ENCODE measurements at regions not wholly inside any gene's neighbourhood (a gene's known extent, or its start where the extent isn't known, plus 50 kb on each side); places are given as distances from the start of the nearest gene placed in this dataset.
"Not testable (repeated sequence)": the region's sequence is repeated elsewhere in the genome, so short reads cannot be mapped to it uniquely, and the experiment has no call there.

GRCh38 chr12:9329019-9329418 lies 120.8 kb upstream of the PZP start:
- Histone ChIP-seq H2AK5ac (ENCODE audit: low read depth, low read length) (no peak overlapping the region), H4K91ac (ENCODE audit: low read depth, low read length, poor library complexity) (no peak overlapping the region), H3K4me1 (ENCODE audit: control insufficient read depth in 2 of 2, insufficient read depth in 1 of 2, low read depth in 1 of 2, low read length in 2 of 2) (peaks cover 0 to 1% of the 10 kb centered on the region in 2 donors), H2BK5ac (ENCODE audit: low read length) (no peak overlapping the region), H3K14ac (ENCODE audit: low read length) (no peak overlapping the region), H3K36me3 (replicated peaks in 1 of 2; ENCODE audit: control insufficient read depth in 2 of 2, insufficient read depth in 2 of 2, low read length in 2 of 2) (peaks cover 0 to 55% of the 10 kb centered on the region in 2 donors), H3K4me2 (ENCODE audit: insufficient read depth, low read length, poor library complexity, severe bottlenecking) (no peak overlapping the region), H2BK15ac (ENCODE audit: low read length) (no peak overlapping the region), H3K4ac (ENCODE audit: low read length) (no peak overlapping the region), H2AFZ (ENCODE audit: low read length) (no peak overlapping the region), H3K27ac (replicated peaks; ENCODE audit: low read length) (no peak overlapping the region), H3K27me3 (ENCODE audit: control insufficient read depth in 3 of 3, insufficient read depth in 3 of 3, low read depth in 1 of 3, low read length in 3 of 3) (no peaks in the 10 kb centered on the region), H3K18ac (ENCODE audit: low read length) (no peak overlapping the region), H2BK12ac (ENCODE audit: low read length) (no peak overlapping the region), H3K9me3 (replicated peaks in 1 of 2; ENCODE audit: control insufficient read depth in 2 of 2, insufficient read depth in 1 of 2, low read depth in 1 of 2, low read length in 2 of 2) (no peaks in the 10 kb centered on the region), H4K8ac (ENCODE audit: low read depth, low read length) (no peak overlapping the region), H3K23ac (ENCODE audit: low read depth, low read length, poor library complexity) (no peak overlapping the region), H2BK120ac (ENCODE audit: low read depth, low read length) (no peak overlapping the region), H3K79me1 (ENCODE audit: low read depth, low read length) (no peaks in the 10 kb centered on the region), H3K9ac (ENCODE audit: low read depth, low read length, poor library complexity) (no peak overlapping the region), H3K4me3 (ENCODE audit: low read length in 2 of 2) (no peak overlapping the region)
- DNase-seq (ENCODE audit: low spot score): no peak
- no CpG with 5 or more reads among the region's 5 CpGs for WGBS, 2 donors (ENCODE audit: extremely low coverage in 2 of 2, insufficient read length in 2 of 2, insufficient replicate concordance in 1 of 2)

GRCh38 chr12:9328065-9328464 lies 119.9 kb upstream of the PZP start:
- Histone ChIP-seq H3K4me2 (ENCODE audit: insufficient read depth, low read length, poor library complexity, severe bottlenecking) (no peak overlapping the region), H3K4ac (ENCODE audit: low read length) (no peak overlapping the region), H3K4me3 (ENCODE audit: low read length in 2 of 2) (no peak overlapping the region), H2BK15ac (ENCODE audit: low read length) (no peak overlapping the region), H3K9me3 (replicated peaks in 1 of 2; ENCODE audit: control insufficient read depth in 2 of 2, insufficient read depth in 1 of 2, low read depth in 1 of 2, low read length in 2 of 2) (no peaks in the 10 kb centered on the region), H4K8ac (ENCODE audit: low read depth, low read length) (no peak overlapping the region), H3K23ac (ENCODE audit: low read depth, low read length, poor library complexity) (no peak overlapping the region), H2AFZ (ENCODE audit: low read length) (no peak overlapping the region), H3K27ac (replicated peaks; ENCODE audit: low read length) (no peak overlapping the region), H2BK120ac (ENCODE audit: low read depth, low read length) (no peak overlapping the region), H3K36me3 (replicated peaks in 1 of 2; ENCODE audit: control insufficient read depth in 2 of 2, insufficient read depth in 2 of 2, low read length in 2 of 2) (peaks cover 0 to 51% of the 10 kb centered on the region in 2 donors), H3K9ac (ENCODE audit: low read depth, low read length, poor library complexity) (no peak overlapping the region), H4K91ac (ENCODE audit: low read depth, low read length, poor library complexity) (no peak overlapping the region), H3K27me3 (ENCODE audit: control insufficient read depth in 3 of 3, insufficient read depth in 3 of 3, low read depth in 1 of 3, low read length in 3 of 3) (no peaks in the 10 kb centered on the region), H3K14ac (ENCODE audit: low read length) (no peak overlapping the region), H3K18ac (ENCODE audit: low read length) (no peak overlapping the region), H3K4me1 (ENCODE audit: control insufficient read depth in 2 of 2, insufficient read depth in 1 of 2, low read depth in 1 of 2, low read length in 2 of 2) (peaks cover 0 to 1% of the 10 kb centered on the region in 2 donors), H2BK12ac (ENCODE audit: low read length) (no peak overlapping the region), H3K79me1 (ENCODE audit: low read depth, low read length) (no peaks in the 10 kb centered on the region), H2AK5ac (ENCODE audit: low read depth, low read length) (no peak overlapping the region), H2BK5ac (ENCODE audit: low read length) (no peak overlapping the region)
- no peak for DNase-seq (ENCODE audit: low spot score)
- no CpG with 5 or more reads among the region's 2 CpGs for WGBS, 2 donors (ENCODE audit: extremely low coverage in 2 of 2, insufficient read length in 2 of 2, insufficient replicate concordance in 1 of 2)

- Histone ChIP-seq H3K4ac (ENCODE audit: low read length) (no peak overlapping the region), H4K91ac (ENCODE audit: low read depth, low read length, poor library complexity) (no peak overlapping the region), H2BK5ac (ENCODE audit: low read length) (no peak overlapping the region), H3K4me1 (ENCODE audit: control insufficient read depth in 2 of 2, insufficient read depth in 1 of 2, low read depth in 1 of 2, low read length in 2 of 2) (peaks cover 0 to 1% of the 10 kb centered on the region in 2 donors), H4K8ac (ENCODE audit: low read depth, low read length) (no peak overlapping the region), H3K9me3 (replicated peaks in 1 of 2; ENCODE audit: control insufficient read depth in 2 of 2, insufficient read depth in 1 of 2, low read depth in 1 of 2, low read length in 2 of 2) (no peaks in the 10 kb centered on the region), H3K4me3 (ENCODE audit: low read length in 2 of 2) (no peak overlapping the region), H2BK12ac (ENCODE audit: low read length) (no peak overlapping the region), H2AFZ (ENCODE audit: low read length) (no peak overlapping the region), H3K27ac (replicated peaks; ENCODE audit: low read length) (no peak overlapping the region), H3K27me3 (ENCODE audit: control insufficient read depth in 3 of 3, insufficient read depth in 3 of 3, low read depth in 1 of 3, low read length in 3 of 3) (no peaks in the 10 kb centered on the region), H3K14ac (ENCODE audit: low read length) (no peak overlapping the region), H2BK15ac (ENCODE audit: low read length) (no peak overlapping the region), H2BK120ac (ENCODE audit: low read depth, low read length) (no peak overlapping the region), H3K4me2 (ENCODE audit: insufficient read depth, low read length, poor library complexity, severe bottlenecking) (no peak overlapping the region), H3K18ac (ENCODE audit: low read length) (no peak overlapping the region), H3K23ac (ENCODE audit: low read depth, low read length, poor library complexity) (no peak overlapping the region), H3K79me1 (ENCODE audit: low read depth, low read length) (no peaks in the 10 kb centered on the region), H3K9ac (ENCODE audit: low read depth, low read length, poor library complexity) (no peak overlapping the region), H2AK5ac (ENCODE audit: low read depth, low read length) (no peak overlapping the region), H3K36me3 (replicated peaks in 1 of 2; ENCODE audit: control insufficient read depth in 2 of 2, insufficient read depth in 2 of 2, low read length in 2 of 2) (peaks cover 0 to 48% of the 10 kb centered on the region in 2 donors)
- no CpG with 5 or more reads among the region's 5 CpGs for WGBS, 2 donors (ENCODE audit: extremely low coverage in 2 of 2, insufficient read length in 2 of 2, insufficient replicate concordance in 1 of 2)
- no peak for DNase-seq (ENCODE audit: low spot score)
Observed at GRCh38 chr12:9327320-9327719, 119.1 kb upstream of the PZP start.

- H3K23ac ChIP-seq (ENCODE audit: low read depth, low read length, poor library complexity); H3K14ac ChIP-seq (ENCODE audit: low read length); H3K18ac ChIP-seq (ENCODE audit: low read length); H2BK12ac ChIP-seq (ENCODE audit: low read length); H2BK15ac ChIP-seq (ENCODE audit: low read length); H3K4me2 ChIP-seq (ENCODE audit: insufficient read depth, low read length, poor library complexity, severe bottlenecking); H3K4ac ChIP-seq (ENCODE audit: low read length); H2AK5ac ChIP-seq (ENCODE audit: low read depth, low read length); H3K27ac ChIP-seq (replicated peaks; ENCODE audit: low read length); H3K79me1 ChIP-seq (ENCODE audit: low read depth, low read length); DNase-seq (ENCODE audit: low spot score); H3K9ac ChIP-seq (ENCODE audit: low read depth, low read length, poor library complexity); H2AFZ ChIP-seq (ENCODE audit: low read length); H4K8ac ChIP-seq (ENCODE audit: low read depth, low read length); H2BK5ac ChIP-seq (ENCODE audit: low read length); H3K27me3 ChIP-seq (ENCODE audit: control insufficient read depth in 3 of 3, insufficient read depth in 3 of 3, low read depth in 1 of 3, low read length in 3 of 3); H3K9me3 ChIP-seq (replicated peaks in 1 of 2; ENCODE audit: control insufficient read depth in 2 of 2, insufficient read depth in 1 of 2, low read depth in 1 of 2, low read length in 2 of 2); H3K4me3 ChIP-seq (ENCODE audit: low read length in 2 of 2); H2BK120ac ChIP-seq (ENCODE audit: low read depth, low read length); H3K4me1 ChIP-seq (ENCODE audit: control insufficient read depth in 2 of 2, insufficient read depth in 1 of 2, low read depth in 1 of 2, low read length in 2 of 2); H4K91ac ChIP-seq (ENCODE audit: low read depth, low read length, poor library complexity): not testable (repeated sequence)
- H3K36me3 ChIP-seq (replicated peaks in 1 of 2; ENCODE audit: control insufficient read depth in 2 of 2, insufficient read depth in 2 of 2, low read length in 2 of 2): peaks cover 0 to 43% of the 10 kb centered on the region in 2 donors
- WGBS, 2 donors (ENCODE audit: extremely low coverage in 2 of 2, insufficient read length in 2 of 2, insufficient replicate concordance in 1 of 2): no CpG with 5 or more reads among the region's 14 CpGs
Observed at GRCh38 chr12:9326849-9327248, 118.7 kb upstream of the PZP start.
